ENCODE measurements at regions not wholly inside any gene's neighbourhood (a gene's known extent, or its start where the extent isn't known, plus 50 kb on each side); places are given as distances from the start of the nearest gene placed in this dataset.

- no peaks in the 10 kb centered on the region for H3K36me3 Mint-ChIP-seq
- no peak overlapping the region for H3K27ac Mint-ChIP-seq
- no peak overlapping the region for H3K4me3 Mint-ChIP-seq
Measured at GRCh38 chr4:23654791-23655190, 235.1 kb downstream of the PPARGC1A start.

GRCh38 chr4:23648854-23649596, 240.8 kb downstream of the PPARGC1A start:
- H3K9me3 Mint-ChIP-seq, result peaks cover 8 to 9% of the 10 kb centered on the region in 2 donors
- no peaks in the 10 kb centered on the region for H3K4me1 ChIP-seq (ENCODE audit: control insufficient read depth, insufficient read depth, low read length)
- H3K27ac ChIP-seq (ENCODE audit: low read length), result no peak overlapping the region
- no peak overlapping the region for H3K4me3 ChIP-seq (ENCODE audit: low read length)
- TF ChIP-seq CTCF (IDR thresholded peaks at IDR 0.05), result no peak
- no peaks in the 10 kb centered on the region for H3K36me3 ChIP-seq (ENCODE audit: control insufficient read depth, insufficient read depth, low read length)
- no peaks in the 10 kb centered on the region for H3K36me3 Mint-ChIP-seq
- H3K4me3 Mint-ChIP-seq, result no peak overlapping the region
- H3K27ac Mint-ChIP-seq, result no peak overlapping the region
- ATAC-seq, result no peak
- intact Hi-C loops (cut with micrococcal nuclease), result no loop called here
- no peaks in the 10 kb centered on the region for H3K4me1 Mint-ChIP-seq
- no peaks in the 10 kb centered on the region for H3K27me3 Mint-ChIP-seq (ENCODE audit: low read depth in 2 of 2)
- WGBS (ENCODE audit: insufficient coverage), result 90% methylated on average over 6 of the region's 7 CpGs
- H3K9me3 ChIP-seq (ENCODE audit: control insufficient read depth, insufficient read depth, low read length), result no peaks in the 10 kb centered on the region
- DNase-seq, result no peak
- H3K27me3 ChIP-seq (ENCODE audit: control insufficient read depth, insufficient read depth, low read length), result no peaks in the 10 kb centered on the region

More at GRCh38 chr4:23654791-23655190, 235.1 kb downstream of the PPARGC1A start:
- no peak overlapping the region for H3K4me3 ChIP-seq (ENCODE audit: low read length)
- peaks cover 8 to 10% of the 10 kb centered on the region in 2 donors for H3K9me3 Mint-ChIP-seq
- DNase-seq (no peak), ATAC-seq (no peak)
- intact Hi-C loops (cut with micrococcal nuclease), result no loop called here
- no CpG with 5 or more reads among the region's 1 CpG for WGBS (ENCODE audit: insufficient coverage)
- H3K4me1 ChIP-seq (ENCODE audit: control insufficient read depth, insufficient read depth, low read length), result no peaks in the 10 kb centered on the region
- H3K27me3 ChIP-seq (ENCODE audit: control insufficient read depth, insufficient read depth, low read length), result no peaks in the 10 kb centered on the region
- H3K4me1 Mint-ChIP-seq, result no peaks in the 10 kb centered on the region
- H3K36me3 ChIP-seq (ENCODE audit: control insufficient read depth, insufficient read depth, low read length), result no peaks in the 10 kb centered on the region
- no peak overlapping the region for H3K27ac ChIP-seq (ENCODE audit: low read length)
- H3K9me3 ChIP-seq (ENCODE audit: control insufficient read depth, insufficient read depth, low read length), result peaks cover 3% of the 10 kb centered on the region
- no peaks in the 10 kb centered on the region for H3K27me3 Mint-ChIP-seq (ENCODE audit: low read depth in 2 of 2)
- TF ChIP-seq CTCF (IDR thresholded peaks at IDR 0.05), result no peak

DNA sequence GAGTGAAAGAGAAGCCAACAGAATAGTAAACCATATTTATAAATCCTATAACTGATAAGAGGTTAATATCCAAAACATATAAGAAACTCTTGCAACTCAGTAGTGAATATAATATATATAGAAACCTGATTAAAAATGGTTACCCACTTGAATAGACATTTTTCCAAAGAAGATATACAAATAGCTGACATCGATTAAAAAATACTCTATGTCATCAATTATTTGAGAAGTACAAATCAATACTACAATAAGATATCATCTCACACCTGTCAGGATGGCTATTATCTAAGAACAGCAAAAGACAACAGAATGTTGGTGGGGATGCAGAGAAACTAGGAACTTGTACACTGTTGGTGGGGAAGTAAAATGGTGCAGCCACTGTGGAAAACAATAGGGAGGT, 254.4 kb downstream of the PPARGC1A start:
- H3K4me3 Mint-ChIP-seq, result no peak overlapping the region
- intact Hi-C loops (cut with micrococcal nuclease), result no loop called here
- H3K36me3 Mint-ChIP-seq, result no peaks in the 10 kb centered on the region
- no peaks in the 10 kb centered on the region for H3K4me1 ChIP-seq (ENCODE audit: control insufficient read depth, insufficient read depth, low read length)
- no peak overlapping the region for H3K27ac Mint-ChIP-seq
- no peak for ATAC-seq
- no peak for DNase-seq
- H3K9me3 ChIP-seq (ENCODE audit: control insufficient read depth, insufficient read depth, low read length), result no peaks in the 10 kb centered on the region
- no peak overlapping the region for H3K4me3 ChIP-seq (ENCODE audit: low read length)
- WGBS (ENCODE audit: insufficient coverage), result no CpG with 5 or more reads among the region's 1 CpG
- H3K27me3 Mint-ChIP-seq (ENCODE audit: low read depth in 2 of 2), result no peaks in the 10 kb centered on the region
- TF ChIP-seq CTCF (IDR thresholded peaks at IDR 0.05), result no peak
- no peak overlapping the region for H3K27ac ChIP-seq (ENCODE audit: low read length)
- no peaks in the 10 kb centered on the region for H3K36me3 ChIP-seq (ENCODE audit: control insufficient read depth, insufficient read depth, low read length)
- no peaks in the 10 kb centered on the region for H3K27me3 ChIP-seq (ENCODE audit: control insufficient read depth, insufficient read depth, low read length)
- peaks cover 11 to 13% of the 10 kb centered on the region in 2 donors for H3K9me3 Mint-ChIP-seq
- H3K4me1 Mint-ChIP-seq, result no peaks in the 10 kb centered on the region

Data from natural killer cell (primary cell).